ENCODE measurements at regions not wholly inside any gene's neighbourhood (a gene's known extent, or its start where the extent isn't known, plus 50 kb on each side); places are given as distances from the start of the nearest gene placed in this dataset.

GRCh38 chr20:24097506-24098245 is 109.1 kb upstream of the GGTLC1 start:
- DNase-seq = no peak

- DNase-seq = no peak
Measured at GRCh38 chr20:24096864-24097450, 108.4 kb upstream of the GGTLC1 start.

- no peak for DNase-seq
Measured at GRCh38 chr20:24096264-24096663, 107.7 kb upstream of the GGTLC1 start.

GRCh38 chr20:24095756-24096155 is 107.2 kb upstream of the GGTLC1 start:
- no peak for DNase-seq

GRCh38 chr20:24095303-24095702 is 106.7 kb upstream of the GGTLC1 start:
- DNase-seq = no peak

GRCh38 chr20:24089576-24089975 is 101.0 kb upstream of the GGTLC1 start:
- DNase-seq = no peak

- DNase-seq = no peak
Measured at GRCh38 chr20:24086121-24086520, 97.5 kb upstream of the GGTLC1 start.

- no peak for DNase-seq
Measured at GRCh38 chr20:24084281-24084680, 95.7 kb upstream of the GGTLC1 start.

- no peak for DNase-seq
Measured at GRCh38 chr20:24081077-24081476, 92.5 kb upstream of the GGTLC1 start.

GRCh38 chr20:24079661-24080412 is 91.3 kb upstream of the GGTLC1 start:
- no peak for DNase-seq

GRCh38 chr20:24077145-24077544 is 88.6 kb upstream of the GGTLC1 start:
- DNase-seq = no peak

GRCh38 chr20:24070679-24071078 is 82.1 kb upstream of the GGTLC1 start:
- DNase-seq = no peak

GRCh38 chr20:24066076-24066700 is 77.6 kb upstream of the GGTLC1 start:
- DNase-seq = no peak

- no peak for DNase-seq
Measured at GRCh38 chr20:24064915-24065314, 76.3 kb upstream of the GGTLC1 start.

- no peak for DNase-seq
Measured at GRCh38 chr20:24064092-24064491, 75.5 kb upstream of the GGTLC1 start.

- no peak for DNase-seq
Measured at GRCh38 chr20:24063100-24063499, 74.5 kb upstream of the GGTLC1 start.

- DNase-seq = no peak
Measured at GRCh38 chr20:24060851-24061590, 72.4 kb upstream of the GGTLC1 start.

GRCh38 chr20:24059174-24059573 is 70.6 kb upstream of the GGTLC1 start:
- no peak for DNase-seq

- DNase-seq = no peak
Measured at GRCh38 chr20:24056491-24056890, 67.9 kb upstream of the GGTLC1 start.

- no peak for DNase-seq
Measured at GRCh38 chr20:24052599-24053275, 64.2 kb upstream of the GGTLC1 start.

GRCh38 chr20:24051160-24051559 is 62.6 kb upstream of the GGTLC1 start:
- no peak for DNase-seq

- DNase-seq = no peak
Measured at GRCh38 chr20:24050119-24050518, 61.5 kb upstream of the GGTLC1 start.

Measured in stimulated activated CD8-positive, alpha-beta memory T cell treated with anti-CD3 and anti-CD28 coated beads, Interleukin-4, amount 100 ng/mL, for 48 hours (primary cell).